Activated CD4-positive, alpha-beta T cell treated with anti-CD3 and anti-CD28 coated beads for 48 hours (primary cell): ENCODE measurements at regions not wholly inside any gene's neighbourhood (a gene's known extent, or its start where the extent isn't known, plus 50 kb on each side); places are given as distances from the start of the nearest gene placed in this dataset.
"Not testable (repeated sequence)": the region's sequence is repeated elsewhere in the genome, so short reads cannot be mapped to it uniquely, and the experiment has no call there.

ENCODE experiments used
- DNase-seq: peaks from one replicate; pipeline ENCODE4 v3.0.0-alpha.2; 2020

DNA sequence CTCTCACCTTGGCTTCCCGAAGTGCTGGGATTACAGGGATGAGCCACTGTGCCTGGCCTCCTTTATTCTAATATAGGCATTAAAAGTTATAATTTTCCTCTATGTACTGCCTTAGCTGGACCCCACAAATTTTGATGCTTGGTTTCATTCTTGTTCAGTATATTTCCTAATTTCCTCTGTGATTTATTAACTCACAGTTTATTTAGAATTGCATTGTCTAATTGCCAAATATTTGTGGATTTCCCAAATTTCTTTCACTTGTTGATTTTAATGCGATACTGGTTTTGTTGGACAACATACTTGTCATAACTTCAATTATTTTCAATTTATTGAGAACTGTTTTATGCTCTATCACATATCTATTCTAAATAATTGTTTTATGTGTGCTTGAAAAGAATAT is 366.0 kb downstream of the OMA1 start:
- no peak for DNase-seq

DNA sequence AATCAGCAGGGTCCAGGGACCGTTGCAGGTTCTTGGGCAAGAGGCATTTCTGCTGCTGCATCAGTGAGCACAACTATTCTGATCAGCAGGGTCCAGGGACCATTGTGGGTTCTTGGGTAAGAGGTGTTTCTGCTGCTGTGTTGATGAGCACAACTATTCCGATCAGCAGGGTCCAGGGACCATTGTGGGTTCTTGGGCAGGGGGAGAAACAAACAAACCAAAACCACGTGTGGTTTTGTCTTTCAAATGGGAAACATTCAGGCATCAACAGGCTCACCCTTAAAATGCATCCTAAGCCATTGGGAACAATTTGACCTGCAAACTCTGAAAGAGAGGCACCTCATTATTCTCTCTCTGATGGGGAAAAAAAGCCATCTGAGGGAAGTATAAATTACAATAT is 377.4 kb downstream of the OMA1 start:
- not testable (repeated sequence) for DNase-seq

DNA sequence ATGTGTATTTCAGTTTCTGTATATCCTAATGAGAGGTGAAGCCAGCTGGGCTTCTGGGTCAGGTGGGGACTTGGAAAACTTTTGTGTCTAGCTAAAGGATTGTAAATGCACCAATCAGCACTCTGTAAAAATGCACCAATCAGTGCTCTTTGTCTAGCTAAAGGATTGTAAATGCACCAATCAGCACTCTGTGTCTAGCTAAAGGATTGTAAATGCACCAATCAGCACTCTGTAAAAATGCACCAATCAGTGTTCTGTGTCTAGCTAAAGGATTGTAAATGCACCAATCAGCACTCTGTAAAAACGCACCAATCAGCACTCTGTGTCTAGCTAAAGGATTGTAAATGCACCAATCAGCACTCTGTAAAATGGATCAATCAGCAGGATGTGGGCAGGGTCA is 379.4 kb downstream of the OMA1 start:
- not testable (repeated sequence) for DNase-seq

DNA sequence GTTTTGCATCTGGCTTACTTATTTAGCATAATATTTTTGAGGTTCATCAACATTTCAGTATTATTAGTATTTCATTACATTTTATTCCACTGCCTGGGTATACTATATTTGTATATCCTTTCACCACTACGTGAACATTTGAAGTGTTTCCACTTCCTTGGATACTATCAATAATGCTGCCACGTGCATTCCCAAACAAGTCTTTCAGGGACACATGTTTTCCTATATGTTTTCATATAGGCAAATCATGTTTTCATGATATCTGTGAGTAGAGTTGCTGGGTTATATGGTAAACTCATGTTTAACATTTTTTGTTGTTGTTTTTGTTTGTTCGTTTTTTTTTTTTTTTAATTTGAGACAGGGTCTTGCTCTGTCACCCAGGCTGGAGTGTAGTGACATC is 380.1 kb downstream of the OMA1 start:
- no peak for DNase-seq

DNA sequence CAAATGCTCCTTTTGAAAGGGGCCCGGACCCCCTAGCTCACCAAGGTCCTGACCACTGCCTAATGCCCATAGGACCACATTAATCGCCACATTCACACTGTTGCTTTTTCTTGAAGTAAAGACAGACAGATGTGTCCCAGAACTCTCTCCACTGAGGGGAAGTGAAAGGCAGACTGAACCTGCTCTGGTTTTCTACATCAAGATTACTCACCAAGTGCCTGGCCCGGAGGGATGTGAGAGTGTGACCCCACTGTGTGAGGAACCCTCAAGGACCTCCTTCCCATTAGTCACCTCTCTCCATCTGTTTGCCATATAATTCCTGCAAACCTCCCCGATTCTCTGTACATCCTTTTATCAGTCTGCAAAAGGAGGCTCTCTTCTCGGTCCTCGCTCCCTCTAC is 381.5 kb downstream of the OMA1 start:
- DNase-seq = no peak

DNA sequence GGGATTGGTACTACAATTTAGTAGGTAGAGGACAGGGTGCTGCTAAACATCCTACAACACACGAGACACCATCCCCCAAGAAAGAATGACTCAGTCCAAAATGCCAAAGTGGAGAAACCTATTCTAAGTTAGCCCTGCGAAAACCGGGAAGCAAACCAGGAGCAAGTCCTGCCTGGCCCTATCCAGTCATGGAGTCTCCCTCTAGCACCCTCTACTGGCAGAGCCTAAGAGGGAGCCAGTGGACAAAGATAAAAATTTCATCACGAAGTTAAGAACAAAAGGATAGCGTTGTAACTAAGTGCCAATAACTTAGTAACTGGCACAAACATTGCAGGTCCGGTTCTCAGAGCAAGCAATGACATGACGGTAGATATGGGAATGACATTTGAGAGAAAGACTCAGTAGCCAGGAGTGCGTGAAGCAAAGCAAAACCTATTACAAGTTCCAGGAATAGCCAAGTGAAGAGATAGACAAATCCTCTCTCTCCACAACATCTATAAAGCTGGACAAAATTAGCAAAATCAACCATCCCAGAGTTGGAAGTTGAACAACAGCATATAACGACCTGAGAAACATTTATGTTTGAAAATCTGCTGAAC is 383.5 kb downstream of the OMA1 start:
- peak; percentile 14 for DNase-seq

DNA sequence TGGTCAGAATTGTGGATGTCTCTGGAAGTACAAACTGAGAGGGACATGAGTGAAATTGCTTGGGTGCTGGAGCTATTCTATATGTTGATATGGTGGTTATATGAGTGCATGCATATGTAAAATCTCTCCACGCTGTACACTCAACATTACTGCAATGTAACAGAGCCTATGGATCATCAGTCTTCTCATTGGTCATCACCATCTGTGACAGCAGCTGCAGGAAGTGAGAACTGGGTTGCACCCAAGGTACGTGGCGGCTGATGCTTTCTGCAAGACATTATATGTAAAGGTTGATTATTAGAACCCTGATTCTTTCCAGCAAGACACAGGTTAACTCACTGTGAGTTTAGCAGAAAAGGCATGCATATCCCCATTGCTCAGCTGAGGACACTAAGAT is 387.1 kb downstream of the OMA1 start:
- DNase-seq = no peak

DNA sequence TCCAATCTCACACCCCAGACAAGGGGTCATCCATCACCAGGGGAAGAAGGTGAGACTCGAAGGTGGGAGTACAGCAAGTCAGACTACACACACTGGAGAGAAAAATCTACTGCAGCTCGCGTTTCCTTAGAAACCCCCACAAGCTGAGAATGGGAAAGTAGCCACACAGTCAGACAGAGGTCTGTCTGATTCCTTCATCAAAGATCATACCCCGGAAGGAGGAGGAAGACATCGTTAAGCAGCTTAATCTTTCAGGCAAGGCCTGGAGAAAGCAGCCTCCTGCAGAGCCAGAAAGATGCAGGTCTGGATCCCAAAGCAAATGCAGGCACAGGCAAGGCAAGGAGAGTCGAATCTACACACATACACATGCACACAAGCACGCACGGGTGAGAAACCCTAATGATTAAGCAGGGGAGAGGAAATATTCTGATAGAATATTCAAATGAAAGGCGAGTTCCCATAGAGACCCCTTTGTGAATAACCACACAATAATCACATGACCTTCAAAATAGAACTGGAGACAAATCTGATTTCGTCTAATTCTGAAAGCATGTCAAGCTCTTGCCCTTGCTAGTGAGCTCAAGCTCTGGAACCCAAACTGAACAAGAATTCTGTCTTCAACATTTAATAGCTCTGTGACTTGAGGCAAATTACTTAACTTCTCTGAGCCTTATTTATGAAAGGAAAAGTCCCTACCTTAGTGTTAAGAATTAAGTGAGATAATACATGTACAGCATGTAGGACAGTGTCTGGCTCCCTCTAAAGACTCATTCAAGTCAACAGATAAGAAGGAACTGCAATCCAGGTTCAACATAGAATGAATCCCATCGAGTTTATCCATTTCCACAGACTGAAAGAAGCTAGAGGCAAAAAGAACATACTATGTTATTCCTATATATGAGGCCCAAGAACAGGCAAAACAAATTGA is 387.8 kb downstream of the OMA1 start:
- DNase-seq = no peak

DNA sequence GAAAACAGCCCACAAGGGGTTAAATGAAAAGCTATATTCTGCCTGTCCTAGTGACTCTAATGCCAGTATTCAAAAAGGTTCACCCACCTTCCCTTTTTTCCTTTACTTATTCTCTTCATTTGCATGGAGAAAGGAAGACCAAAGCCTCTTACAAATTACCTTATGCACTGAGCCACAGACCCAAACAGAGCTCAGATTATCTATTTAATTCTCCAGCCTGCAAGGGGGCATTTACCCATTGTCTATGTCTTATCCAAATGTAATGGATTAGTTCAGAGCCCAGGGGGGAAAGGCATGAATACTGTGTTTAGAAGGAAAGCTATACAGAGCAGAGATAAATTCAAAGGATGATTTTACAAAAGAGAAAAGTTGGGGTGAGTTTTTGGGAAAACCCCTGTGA is 388.5 kb downstream of the OMA1 start:
- no peak for DNase-seq

DNA sequence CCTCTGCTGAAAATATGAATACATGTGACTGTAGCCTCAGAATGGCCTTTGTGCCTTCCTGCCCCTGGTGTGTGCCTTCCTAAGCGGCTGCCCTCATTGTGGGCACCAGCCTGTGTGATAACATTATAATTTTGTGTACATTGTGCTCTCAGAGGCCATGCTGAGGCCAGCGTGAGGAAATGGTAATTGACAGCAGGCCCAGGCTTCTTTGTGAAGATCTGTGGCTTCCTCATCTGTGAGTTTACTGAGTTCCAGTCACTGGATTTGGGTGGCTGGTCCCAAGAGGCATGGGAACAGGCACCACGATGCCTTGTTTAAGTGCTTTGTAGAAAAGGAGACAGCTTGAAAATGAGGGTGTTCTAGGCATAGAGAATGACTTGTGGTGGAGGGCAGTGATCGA is 389.3 kb downstream of the OMA1 start:
- DNase-seq = no peak

DNA sequence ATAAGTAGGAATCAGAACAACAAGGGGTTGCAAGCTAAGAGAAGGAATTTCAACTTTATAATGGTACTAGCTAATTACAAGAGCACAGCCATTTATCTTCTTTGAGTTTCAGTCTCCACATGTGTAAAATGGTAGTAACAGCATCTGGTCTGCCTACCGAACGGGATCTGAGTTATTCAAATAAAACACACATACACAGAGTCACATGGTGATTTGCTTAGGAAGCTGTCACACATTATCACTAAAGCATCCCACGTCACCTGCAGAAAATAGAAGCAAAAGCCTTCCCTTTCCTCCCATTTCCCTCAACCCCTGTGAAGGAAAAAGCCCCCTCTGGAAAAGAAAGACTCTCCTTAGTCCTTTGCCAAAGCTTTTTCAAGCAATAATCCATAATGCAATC is 389.7 kb downstream of the OMA1 start:
- DNase-seq = no peak

DNA sequence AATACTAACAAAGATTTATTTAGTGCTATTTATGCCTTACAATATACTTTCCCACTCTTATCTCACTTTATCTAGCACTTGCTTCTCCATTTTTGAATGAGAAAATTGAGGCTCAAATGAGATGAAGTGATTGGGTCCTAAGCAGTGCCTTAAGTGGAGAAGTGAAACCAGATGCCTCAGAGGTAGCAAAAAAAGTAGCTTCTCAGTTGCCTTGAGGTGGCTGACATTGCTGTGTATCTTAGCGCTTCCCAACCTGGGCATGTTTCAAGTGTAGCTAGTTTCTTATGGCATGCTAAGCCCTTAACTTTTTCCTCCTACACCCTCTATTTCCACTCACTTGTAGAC is 390.4 kb downstream of the OMA1 start:
- DNase-seq = no peak

DNA sequence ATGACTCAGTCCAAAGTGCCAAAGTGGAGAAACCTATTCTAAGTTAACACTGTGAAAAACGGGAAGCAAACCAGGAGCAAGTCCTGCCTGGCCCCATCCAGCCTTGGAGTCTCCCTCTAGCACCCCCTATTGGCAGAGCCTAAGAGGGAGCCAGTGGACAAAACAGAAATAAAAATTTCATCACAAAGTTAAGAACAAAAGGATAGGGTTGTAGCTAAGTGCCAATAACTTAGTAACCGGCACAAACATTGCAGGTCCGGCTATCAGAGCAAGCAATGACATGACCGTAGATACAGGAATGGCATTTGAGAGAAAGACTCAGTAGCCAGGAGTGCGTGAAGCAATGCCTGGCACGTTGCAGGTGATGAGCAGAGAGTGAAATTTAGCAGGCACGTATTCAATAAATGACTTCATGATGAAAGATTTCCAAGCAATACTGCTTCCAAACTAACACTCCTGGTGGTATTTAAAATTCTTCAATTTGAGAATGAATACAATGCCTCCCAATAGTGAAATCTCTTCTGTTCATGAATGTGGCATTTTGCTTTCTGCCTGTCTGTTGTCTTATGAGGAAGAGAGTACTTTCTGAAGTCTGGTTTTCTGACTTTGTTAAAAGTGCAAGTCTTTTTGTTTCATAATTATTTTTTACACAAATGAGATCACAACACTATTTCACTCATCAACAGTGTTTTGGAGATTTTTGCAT is 391.0 kb downstream of the OMA1 start:
- DNase-seq = no peak

DNA sequence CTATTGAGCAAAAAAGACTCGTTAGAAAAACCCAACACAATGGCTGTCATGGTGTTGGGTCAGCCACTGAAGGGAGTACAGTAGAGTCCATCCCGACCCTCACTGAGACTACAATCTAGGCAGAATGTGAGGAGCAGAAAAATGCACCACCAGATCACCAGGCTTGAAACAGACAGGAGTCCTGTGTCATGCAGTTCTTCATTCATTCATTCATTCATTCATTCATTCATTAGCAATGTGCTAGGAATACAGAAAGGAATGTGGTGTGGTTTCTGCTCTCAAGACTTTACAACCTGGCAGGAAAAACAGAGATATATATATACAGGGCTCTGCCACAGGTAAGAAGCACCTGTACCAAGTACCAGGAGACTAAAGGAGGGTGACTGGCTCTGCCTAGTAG is 392.3 kb downstream of the OMA1 start:
- DNase-seq = no peak

DNA sequence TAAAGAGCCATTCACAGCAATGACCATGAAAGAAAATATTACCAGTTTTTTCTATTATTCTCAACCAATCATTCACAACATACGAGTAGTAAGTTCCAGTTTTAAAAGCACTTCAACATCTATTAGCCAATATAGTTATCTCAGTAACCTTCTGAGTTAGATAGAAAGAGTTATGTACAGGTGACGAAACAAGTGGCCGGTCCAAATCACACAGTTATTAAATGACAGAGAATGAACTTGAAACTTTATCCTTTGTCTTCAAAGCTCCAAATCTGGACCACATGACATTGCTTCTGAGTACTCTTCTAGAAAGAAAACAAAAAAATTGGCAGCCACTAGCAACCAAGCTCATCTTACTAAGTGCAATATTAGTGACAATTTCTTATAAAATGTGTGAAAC is 393.8 kb downstream of the OMA1 start:
- no peak for DNase-seq

DNA sequence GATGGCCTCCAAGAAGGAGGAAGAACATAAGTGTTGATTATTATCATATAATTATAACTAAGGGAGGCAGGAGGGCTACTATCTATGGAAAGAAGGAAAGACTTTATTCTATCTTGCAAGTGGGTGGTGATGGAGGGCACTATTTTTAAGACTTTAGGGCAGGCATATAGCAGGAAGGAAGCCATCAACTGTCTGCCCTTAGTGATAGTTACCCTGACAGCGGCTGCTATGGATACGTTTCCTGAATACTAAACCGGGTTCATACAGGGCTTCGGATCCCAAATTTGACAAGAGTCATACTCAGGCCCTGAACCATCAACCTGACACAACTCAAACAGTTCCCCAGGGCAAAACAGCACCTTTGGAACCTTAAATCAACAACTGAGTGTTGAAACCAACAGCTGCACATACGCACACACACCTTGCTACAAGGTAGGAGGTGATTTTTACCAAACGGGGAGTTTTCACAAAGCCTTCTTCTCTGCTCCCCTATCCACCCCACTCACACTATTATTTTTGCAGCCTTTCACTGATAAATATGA is 397.2 kb downstream of the OMA1 start:
- DNase-seq = no peak

DNA sequence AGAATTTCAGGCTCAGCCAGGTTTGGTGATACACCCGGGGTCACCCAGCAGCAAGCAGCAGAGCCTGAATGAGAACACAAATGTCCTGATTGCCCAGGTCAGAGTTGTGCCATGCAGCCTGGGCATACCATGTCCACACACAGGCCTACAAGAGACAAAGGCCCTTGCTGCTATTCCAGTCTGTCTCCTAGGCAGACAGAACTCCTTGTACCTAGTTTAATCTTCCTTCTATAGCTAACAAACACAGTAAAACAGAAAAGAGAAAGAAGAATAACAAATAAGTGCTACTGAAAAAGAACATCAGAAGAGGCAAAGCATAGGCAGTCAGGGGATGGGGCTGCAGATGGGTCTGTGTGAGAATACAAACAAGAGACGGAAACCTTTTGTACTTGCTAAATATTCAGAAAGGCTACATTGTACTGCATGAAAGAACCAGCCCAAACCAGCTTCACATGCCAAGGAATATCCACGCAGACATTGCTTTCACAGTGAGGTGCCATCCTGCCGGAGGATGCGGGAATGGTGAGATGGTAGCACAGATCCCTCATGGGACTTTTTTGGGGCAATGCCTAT is 401.7 kb downstream of the OMA1 start:
- no peak for DNase-seq

DNA sequence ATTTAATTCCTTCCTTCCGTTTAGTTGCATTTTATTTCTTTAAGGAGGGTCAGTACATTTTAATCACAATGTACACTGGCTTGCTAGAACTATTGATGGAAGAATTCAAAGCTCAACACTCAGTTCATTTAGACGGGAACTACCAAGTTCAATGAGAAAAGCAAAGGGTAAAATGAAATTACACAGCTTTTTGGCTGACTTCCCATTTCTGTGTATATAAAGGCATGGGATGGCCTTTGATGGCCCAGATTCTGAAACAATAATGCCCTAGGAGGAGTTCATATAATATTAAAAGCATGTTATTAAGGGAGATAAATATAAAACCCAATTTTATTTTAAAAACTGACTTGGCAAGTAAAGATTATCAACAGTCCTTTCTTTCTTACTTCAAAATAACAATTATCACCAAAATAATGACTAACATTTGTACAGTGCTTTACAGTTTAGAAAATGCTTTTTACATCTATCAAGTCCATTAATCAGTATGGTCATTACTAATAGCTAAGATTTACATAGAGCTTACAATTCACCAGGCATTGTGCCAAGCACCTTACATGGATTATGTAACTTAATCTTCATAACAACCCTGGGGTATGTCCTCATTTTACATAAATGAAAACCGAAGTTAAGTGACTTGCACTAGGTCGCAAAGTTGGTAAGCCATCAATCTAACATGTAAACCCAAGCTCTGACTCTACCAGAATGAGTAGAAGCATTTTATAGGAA is 402.4 kb downstream of the OMA1 start:
- DNase-seq = no peak

DNA sequence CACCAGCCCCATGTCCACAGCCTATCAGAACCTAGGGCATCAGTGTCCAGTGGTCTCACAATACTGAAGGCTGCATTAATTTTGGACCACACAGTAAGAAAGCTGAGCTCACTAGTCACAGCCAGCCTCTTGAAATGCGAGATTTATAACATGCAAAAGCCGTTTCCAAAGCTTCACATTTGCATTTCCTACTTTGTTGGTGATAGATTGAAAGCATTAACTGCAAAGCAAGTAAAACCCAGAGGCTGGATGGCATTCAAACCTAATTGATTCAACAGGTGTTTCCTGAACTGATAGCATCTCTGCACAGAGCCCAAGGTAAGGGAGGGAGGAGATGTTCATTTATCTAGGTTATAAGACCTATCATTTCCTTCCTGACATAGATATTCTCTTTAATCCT is 410.1 kb downstream of the OMA1 start:
- no peak for DNase-seq

DNA sequence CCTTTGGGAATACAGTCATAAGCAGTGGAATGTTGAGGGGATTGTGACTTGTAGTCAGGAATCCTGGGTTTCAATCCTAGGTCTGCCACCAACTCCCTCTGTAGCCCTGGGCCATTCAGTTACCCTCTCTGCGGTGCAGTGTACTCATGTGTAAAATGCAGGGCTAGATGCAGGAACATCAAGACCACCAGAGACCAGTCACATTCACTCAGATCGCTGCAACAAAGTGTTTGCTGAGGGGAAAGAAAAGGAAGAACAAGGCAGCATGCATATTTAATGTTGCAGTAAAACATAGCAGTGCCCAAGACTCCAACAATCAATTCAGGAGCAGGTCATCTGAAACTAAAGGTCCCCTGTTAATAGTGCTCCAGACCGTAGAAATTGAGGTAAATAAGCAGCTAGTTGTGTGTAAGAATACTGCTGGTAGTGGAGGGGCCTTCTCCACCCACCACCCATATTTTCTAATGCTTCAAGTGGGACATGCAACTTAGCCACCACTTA is 410.7 kb downstream of the OMA1 start:
- DNase-seq = no peak

DNA sequence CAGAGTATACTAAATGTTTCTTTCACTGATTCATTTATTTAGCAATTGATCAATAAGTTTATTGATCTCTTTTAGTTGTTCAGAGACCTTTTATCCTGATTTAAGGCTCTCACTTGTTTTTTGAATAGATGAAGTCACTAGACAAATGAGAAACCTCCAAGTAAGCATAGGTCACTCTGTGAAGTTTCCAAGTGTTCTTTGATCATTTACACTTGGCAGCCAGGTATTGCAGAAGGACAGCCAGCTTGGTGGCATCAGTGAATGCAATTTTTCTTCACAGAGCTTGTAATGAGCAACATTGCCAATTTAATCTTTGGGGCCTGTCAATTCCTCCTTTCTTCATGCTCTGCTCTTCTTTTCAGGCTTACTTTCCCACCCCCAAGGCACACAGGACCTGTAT is 413.0 kb downstream of the OMA1 start:
- no peak for DNase-seq

DNA sequence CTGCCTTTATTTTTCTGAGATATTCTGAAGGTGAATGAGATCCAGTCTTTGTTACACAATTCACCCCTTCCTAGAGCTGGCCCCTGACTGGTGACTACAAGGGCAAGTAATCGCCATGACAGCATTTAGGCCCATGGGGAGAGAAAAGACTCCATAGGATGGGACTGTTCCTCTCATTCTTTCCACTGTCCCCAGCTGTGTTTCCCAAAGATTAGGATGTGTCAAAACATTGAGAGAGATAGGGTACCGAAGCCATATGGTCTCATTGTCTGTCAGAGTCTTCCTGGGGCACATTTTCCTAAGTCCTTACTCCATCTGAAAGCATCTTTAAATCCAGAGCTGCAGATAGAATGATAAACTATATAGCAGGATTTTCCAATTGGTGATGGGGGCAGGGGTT is 423.5 kb downstream of the OMA1 start:
- no peak for DNase-seq

DNA sequence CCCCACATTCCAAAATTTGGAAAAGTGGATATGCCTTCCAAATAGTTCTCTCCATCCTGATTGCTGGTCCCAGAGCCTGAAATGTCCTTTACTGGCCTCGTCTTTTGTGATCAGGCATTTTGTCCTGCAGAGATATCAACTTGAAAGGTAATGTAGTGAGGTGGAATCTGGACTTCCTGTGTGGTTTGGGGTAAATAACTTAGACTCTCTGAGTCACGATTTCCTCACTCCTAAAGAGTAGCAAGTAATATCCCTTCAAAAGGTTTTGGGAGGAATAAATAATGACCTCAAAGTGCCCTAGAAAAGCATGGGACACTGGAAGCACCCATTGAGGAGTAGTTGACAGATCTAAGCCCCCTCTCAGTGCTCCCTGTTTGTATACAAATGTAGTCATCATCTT is 426.6 kb downstream of the OMA1 start:
- no peak for DNase-seq
